Mesendoderm (in vitro differentiated cells): ENCODE measurements at regions not wholly inside any gene's neighbourhood (a gene's known extent, or its start where the extent isn't known, plus 50 kb on each side); places are given as distances from the start of the nearest gene placed in this dataset.
A peak's percentile ranks its signal among the peaks of the same experiment; 100 is the strongest.

ENCODE experiments used
- DNase-seq: peaks from one replicate; pipeline ENCODE4 v3.0.0; 2013
- H2AK5ac ChIP-seq: 2 replicates; pipeline ENCODE4 v1.6.1; 2013; ENCODE audit warnings: low read length, inconsistent platforms
- H2BK120ac ChIP-seq: 2 replicates; pipeline ENCODE4 v1.6.1; 2013; ENCODE audit warnings: low read depth, mild to moderate bottlenecking, low read length, moderate library complexity, mixed read lengths
- H2BK15ac ChIP-seq: replicated peaks from 2 replicates; pipeline ENCODE4 v1.6.1; 2013; ENCODE audit warnings: low read depth, mild to moderate bottlenecking, moderate library complexity
- H2BK5ac ChIP-seq: 2 replicates; pipeline ENCODE4 v1.6.1; 2013; ENCODE audit warnings: low read length, inconsistent platforms
- H3K18ac ChIP-seq: 2 replicates; pipeline ENCODE4 v1.6.1; 2013; ENCODE audit warnings: mild to moderate bottlenecking, low read length, mixed read lengths
- H3K23ac ChIP-seq: one replicate; pipeline ENCODE4 v1.6.1; 2013; ENCODE audit warnings: low read length
- H3K27ac ChIP-seq: 2 replicates; pipeline ENCODE4 v1.5.1; 2013; ENCODE audit warnings: low read depth, mild to moderate bottlenecking, inconsistent platforms, low read length, moderate library complexity
- H3K27me3 ChIP-seq: 2 replicates; pipeline ENCODE4 v1.6.1; 2013; ENCODE audit warnings: low read length, control low read depth, mild to moderate bottlenecking, inconsistent platforms; ENCODE audit not compliant: insufficient read depth, poor library complexity
- H3K36me3 ChIP-seq: 2 replicates; pipeline ENCODE4 v1.6.1; 2013; ENCODE audit warnings: low read length, inconsistent platforms; ENCODE audit not compliant: control insufficient read depth, insufficient read depth
- H3K4ac ChIP-seq: one replicate; pipeline ENCODE4 v1.6.1; 2013; ENCODE audit warnings: low read depth, mild to moderate bottlenecking, low read length, moderate library complexity
- H3K4me1 ChIP-seq: 2 replicates; pipeline ENCODE4 v1.6.1; 2013; ENCODE audit warnings: low read depth, low read length, inconsistent platforms; ENCODE audit not compliant: control insufficient read depth
- H3K4me2 ChIP-seq: 2 replicates; pipeline ENCODE4 v1.6.1; 2013; ENCODE audit warnings: low read length
- H3K4me3 ChIP-seq: 2 replicates; pipeline ENCODE4 v1.5.1; 2013; ENCODE audit warnings: mild to moderate bottlenecking, low read length
- H3K56ac ChIP-seq: one replicate; pipeline ENCODE4 v1.6.1; 2013; ENCODE audit warnings: low read length
- H3K79me1 ChIP-seq: 2 replicates; pipeline ENCODE4 v1.6.1; 2013; ENCODE audit warnings: low read length, inconsistent platforms
- H3K79me2 ChIP-seq: 2 replicates; pipeline ENCODE4 v1.6.1; 2013; ENCODE audit warnings: mild to moderate bottlenecking, low read length; ENCODE audit not compliant: control insufficient read depth, insufficient read depth
- H3K9ac ChIP-seq: 2 replicates; pipeline ENCODE4 v1.6.1; 2013; ENCODE audit warnings: low read length, inconsistent platforms
- H4K5ac ChIP-seq: one replicate; pipeline ENCODE4 v1.6.1; 2013; ENCODE audit warnings: low read length
- H4K8ac ChIP-seq: one replicate; pipeline ENCODE4 v1.6.1; 2013; ENCODE audit warnings: low read depth, mild to moderate bottlenecking, control low read depth, low read length, moderate library complexity
- WGBS: extraction: QIAGEN DNeasy Blood & Tissue Kit; methylation state at CpG from one replicate; pipeline ENCODE4 v1.1.7; 2013; ENCODE audit warnings: low lambda C conversion rate, missing lambda C conversion rate; ENCODE audit not compliant: insufficient coverage; ENCODE audit errors: extremely low coverage; 5-methylcytosine and 5-hydroxymethylcytosine counted together

DNA sequence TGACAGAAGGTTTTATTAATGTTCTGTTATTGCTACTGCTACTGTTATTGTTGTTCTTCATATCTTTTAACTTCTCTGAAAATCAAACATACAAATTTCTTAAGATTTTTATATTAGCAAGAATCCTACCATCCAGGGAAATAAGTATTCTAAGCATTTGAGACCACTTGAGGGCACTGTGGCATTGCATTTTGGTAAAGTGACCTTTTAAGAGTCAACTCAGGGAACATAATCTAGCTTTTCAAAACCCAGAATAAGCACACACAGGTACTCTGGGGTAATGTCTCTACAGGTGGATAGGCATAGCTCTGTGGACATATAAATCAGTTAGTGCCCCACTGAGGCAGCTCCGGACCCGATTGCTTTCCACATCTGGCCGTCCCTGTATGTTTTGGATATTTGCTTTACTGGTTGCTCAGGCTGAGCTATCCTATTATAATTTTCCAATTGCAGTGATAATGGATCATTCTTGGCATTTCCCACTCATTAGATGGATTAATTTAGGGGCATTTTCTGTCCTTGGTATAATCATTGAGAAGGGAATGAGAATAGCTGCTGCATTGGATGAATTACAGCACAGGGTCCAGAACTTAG lies 1425.1 kb upstream of the CDH8 start:
- Histone ChIP-seq H3K27me3 (no peaks in the 10 kb centered on the region), H4K5ac (no peak overlapping the region), H3K79me1 (no peaks in the 10 kb centered on the region), H3K9ac (no peak overlapping the region), H3K18ac (no peak overlapping the region), H4K8ac (no peak overlapping the region), H3K4me1 (no peaks in the 10 kb centered on the region), H2BK15ac (no peak overlapping the region), H3K56ac (no peak overlapping the region), H3K36me3 (no peaks in the 10 kb centered on the region), H3K4me3 (no peak overlapping the region), H3K4ac (no peak overlapping the region), H3K23ac (no peak overlapping the region), H3K79me2 (no peaks in the 10 kb centered on the region), H2BK5ac (no peak overlapping the region), H3K27ac (no peak overlapping the region), H3K4me2 (no peak overlapping the region), H2BK120ac (no peak overlapping the region), H2AK5ac (no peak overlapping the region)
- no CpG with 5 or more reads among the region's 3 CpGs for WGBS
- DNase-seq = peak; percentile 63

GRCh38 chr16:63458846-63459245 lies 1422.6 kb upstream of the CDH8 start:
- DNase-seq = no peak
- Histone ChIP-seq H3K18ac (no peak overlapping the region), H3K36me3 (no peaks in the 10 kb centered on the region), H3K56ac (no peak overlapping the region), H2BK5ac (no peak overlapping the region), H3K4me3 (no peak overlapping the region), H3K4ac (no peak overlapping the region), H2BK120ac (no peak overlapping the region), H3K79me2 (no peaks in the 10 kb centered on the region), H3K4me2 (no peak overlapping the region), H4K5ac (no peak overlapping the region), H3K27me3 (no peaks in the 10 kb centered on the region), H3K4me1 (no peaks in the 10 kb centered on the region), H2AK5ac (no peak overlapping the region), H3K27ac (no peak overlapping the region), H3K23ac (no peak overlapping the region), H4K8ac (no peak overlapping the region), H3K9ac (no peak overlapping the region), H2BK15ac (no peak overlapping the region), H3K79me1 (no peaks in the 10 kb centered on the region)
- no CpG with 5 or more reads among the region's 5 CpGs for WGBS

- Histone ChIP-seq H3K27ac (no peak overlapping the region), H2BK5ac (no peak overlapping the region), H3K9ac (no peak overlapping the region), H3K79me1 (no peaks in the 10 kb centered on the region), H3K18ac (no peak overlapping the region), H3K56ac (no peak overlapping the region), H4K5ac (no peak overlapping the region), H3K27me3 (no peaks in the 10 kb centered on the region), H3K23ac (no peak overlapping the region), H2BK15ac (no peak overlapping the region), H3K4ac (no peak overlapping the region), H3K36me3 (no peaks in the 10 kb centered on the region), H3K79me2 (no peaks in the 10 kb centered on the region), H3K4me3 (no peak overlapping the region), H4K8ac (no peak overlapping the region), H3K4me1 (no peaks in the 10 kb centered on the region), H3K4me2 (no peak overlapping the region), H2AK5ac (no peak overlapping the region), H2BK120ac (no peak overlapping the region)
- WGBS = no CpG with 5 or more reads among the region's 2 CpGs
- no peak for DNase-seq
Measured at GRCh38 chr16:63457869-63458268, 1421.6 kb upstream of the CDH8 start.

DNA sequence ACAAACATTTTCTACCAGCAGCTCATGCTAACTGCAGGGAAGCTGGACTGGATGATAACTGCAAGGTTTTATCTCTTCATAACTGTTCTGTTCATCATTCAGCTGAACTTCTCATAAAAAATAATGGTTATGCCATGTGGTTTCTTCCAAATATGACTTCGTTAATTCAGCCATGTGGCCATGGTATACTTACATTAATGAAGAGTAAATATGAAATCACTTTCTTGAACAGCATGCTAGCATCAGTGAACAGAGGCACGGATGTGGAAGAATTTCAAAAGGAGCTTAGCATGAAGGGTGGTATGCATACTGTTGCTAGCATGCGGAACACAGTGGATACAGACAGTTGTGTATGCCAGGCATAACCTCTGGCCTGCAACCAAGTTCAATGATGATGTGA lies 1417.0 kb upstream of the CDH8 start:
- Histone ChIP-seq H2AK5ac (no peak overlapping the region), H3K36me3 (no peaks in the 10 kb centered on the region), H4K8ac (no peak overlapping the region), H2BK15ac (no peak overlapping the region), H3K27ac (no peak overlapping the region), H3K23ac (no peak overlapping the region), H3K9ac (no peak overlapping the region), H3K4ac (no peak overlapping the region), H3K56ac (no peak overlapping the region), H3K27me3 (no peaks in the 10 kb centered on the region), H3K79me1 (no peaks in the 10 kb centered on the region), H2BK120ac (no peak overlapping the region), H4K5ac (no peak overlapping the region), H3K4me2 (no peak overlapping the region), H3K4me3 (no peak overlapping the region), H3K79me2 (no peaks in the 10 kb centered on the region), H3K4me1 (no peaks in the 10 kb centered on the region), H3K18ac (no peak overlapping the region), H2BK5ac (no peak overlapping the region)
- no CpG with 5 or more reads among the region's 3 CpGs for WGBS
- DNase-seq = no peak

DNA sequence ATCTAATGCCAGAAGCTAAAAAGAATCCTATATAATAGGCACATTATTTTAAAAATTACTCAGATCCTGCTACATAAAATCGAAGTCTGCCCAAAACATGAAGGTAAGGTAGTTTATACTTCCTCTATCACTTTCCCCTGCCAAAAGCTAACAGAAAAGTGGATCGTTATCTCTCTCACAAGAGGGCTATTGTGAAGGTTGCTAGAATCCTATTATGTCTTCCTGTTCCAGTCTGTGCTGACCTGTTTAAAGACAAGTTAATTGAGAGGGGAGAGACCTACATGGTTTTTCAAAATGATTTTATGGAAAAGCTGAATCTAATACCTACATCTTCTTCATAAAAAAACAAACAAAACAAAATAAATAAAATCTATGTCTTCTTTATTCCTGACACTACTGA lies 1410.9 kb upstream of the CDH8 start:
- Histone ChIP-seq H2BK15ac (no peak overlapping the region), H3K4me3 (no peak overlapping the region), H2BK120ac (no peak overlapping the region), H2AK5ac (no peak overlapping the region), H3K4ac (no peak overlapping the region), H3K9ac (no peak overlapping the region), H3K23ac (no peak overlapping the region), H3K27me3 (no peaks in the 10 kb centered on the region), H3K4me2 (no peak overlapping the region), H3K56ac (no peak overlapping the region), H3K27ac (no peak overlapping the region), H3K4me1 (no peaks in the 10 kb centered on the region), H3K79me2 (no peaks in the 10 kb centered on the region), H3K36me3 (no peaks in the 10 kb centered on the region), H4K5ac (no peak overlapping the region), H2BK5ac (no peak overlapping the region), H3K79me1 (no peaks in the 10 kb centered on the region), H3K18ac (no peak overlapping the region), H4K8ac (no peak overlapping the region)
- no CpG with 5 or more reads among the region's 2 CpGs for WGBS
- peak; percentile 31 for DNase-seq

GRCh38 chr16:63442246-63442645 lies 1406.0 kb upstream of the CDH8 start:
- no peak overlapping the region for H2BK5ac ChIP-seq
- H3K27me3 ChIP-seq = no peaks in the 10 kb centered on the region
- no peak overlapping the region for H3K23ac ChIP-seq
- no peak overlapping the region for H2AK5ac ChIP-seq
- H3K4me2 ChIP-seq = no peak overlapping the region
- no peak overlapping the region for H3K4ac ChIP-seq
- H2BK15ac ChIP-seq = no peak overlapping the region
- H4K5ac ChIP-seq = no peak overlapping the region
- H3K4me1 ChIP-seq = no peaks in the 10 kb centered on the region
- no peaks in the 10 kb centered on the region for H3K79me1 ChIP-seq
- no peak overlapping the region for H4K8ac ChIP-seq
- H3K9ac ChIP-seq = no peak overlapping the region
- WGBS = no CpG with 5 or more reads among the region's 5 CpGs
- H3K36me3 ChIP-seq = no peaks in the 10 kb centered on the region
- H3K56ac ChIP-seq = no peak overlapping the region
- H3K79me2 ChIP-seq = no peaks in the 10 kb centered on the region
- DNase-seq = no peak
- no peak overlapping the region for H2BK120ac ChIP-seq
- H3K18ac ChIP-seq = no peak overlapping the region
- no peak overlapping the region for H3K27ac ChIP-seq
- H3K4me3 ChIP-seq = no peak overlapping the region
